ENCODE measurements at regions not wholly inside any gene's neighbourhood (a gene's known extent, or its start where the extent isn't known, plus 50 kb on each side); places are given as distances from the start of the nearest gene placed in this dataset.
"Not testable (repeated sequence)": the region's sequence is repeated elsewhere in the genome, so short reads cannot be mapped to it uniquely, and the experiment has no call there.

DNA sequence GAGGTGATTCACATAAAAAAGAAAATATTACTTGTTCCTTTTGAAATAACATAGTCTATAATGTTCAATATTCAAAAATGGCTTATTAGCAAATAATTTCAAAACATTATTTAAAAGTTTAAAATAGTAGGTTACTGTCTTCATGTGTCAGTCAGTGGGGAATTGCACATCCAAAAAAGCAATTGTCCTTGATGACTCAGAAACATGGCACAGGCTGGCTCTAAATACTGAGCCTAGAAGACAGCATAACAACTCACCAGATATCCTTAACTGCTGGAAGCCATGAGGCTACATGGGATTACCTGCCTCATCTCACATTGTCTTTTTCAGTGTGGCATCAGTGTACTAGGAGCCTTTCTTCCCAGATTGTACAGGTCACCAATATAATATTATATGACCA, 439.5 kb upstream of the RGMB start:
- H3K9me3 Mint-ChIP-seq, result peaks cover 2% of the 10 kb centered on the region

GRCh38 chr5:98334946-98335345, 438.5 kb upstream of the RGMB start:
- H3K9me3 Mint-ChIP-seq, result peaks cover 2% of the 10 kb centered on the region
- ATAC-seq (ENCODE audit: low read depth), result no peak
- H3K4me1 Mint-ChIP-seq, result no peaks in the 10 kb centered on the region
- no peak overlapping the region for H3K4me3 Mint-ChIP-seq
- no peak for DNase-seq
- H3K27ac Mint-ChIP-seq, result no peak overlapping the region
- ChIA-PET POLR2A (no interaction called here), CTCF (no interaction called here)
- no peaks in the 10 kb centered on the region for H3K36me3 Mint-ChIP-seq (ENCODE audit: low read depth)
- intact Hi-C loops (cut with micrococcal nuclease), result no loop called here
- TF ChIP-seq, protein P1, sequence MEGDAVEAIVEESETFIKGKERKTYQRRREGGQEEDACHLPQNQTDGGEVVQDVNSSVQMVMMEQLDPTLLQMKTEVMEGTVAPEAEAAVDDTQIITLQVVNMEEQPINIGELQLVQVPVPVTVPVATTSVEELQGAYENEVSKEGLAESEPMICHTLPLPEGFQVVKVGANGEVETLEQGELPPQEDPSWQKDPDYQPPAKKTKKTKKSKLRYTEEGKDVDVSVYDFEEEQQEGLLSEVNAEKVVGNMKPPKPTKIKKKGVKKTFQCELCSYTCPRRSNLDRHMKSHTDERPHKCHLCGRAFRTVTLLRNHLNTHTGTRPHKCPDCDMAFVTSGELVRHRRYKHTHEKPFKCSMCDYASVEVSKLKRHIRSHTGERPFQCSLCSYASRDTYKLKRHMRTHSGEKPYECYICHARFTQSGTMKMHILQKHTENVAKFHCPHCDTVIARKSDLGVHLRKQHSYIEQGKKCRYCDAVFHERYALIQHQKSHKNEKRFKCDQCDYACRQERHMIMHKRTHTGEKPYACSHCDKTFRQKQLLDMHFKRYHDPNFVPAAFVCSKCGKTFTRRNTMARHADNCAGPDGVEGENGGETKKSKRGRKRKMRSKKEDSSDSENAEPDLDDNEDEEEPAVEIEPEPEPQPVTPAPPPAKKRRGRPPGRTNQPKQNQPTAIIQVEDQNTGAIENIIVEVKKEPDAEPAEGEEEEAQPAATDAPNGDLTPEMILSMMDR (IDR thresholded peaks at IDR 0.05), result no peak
- no peaks in the 10 kb centered on the region for H3K27me3 Mint-ChIP-seq

More for the DNA sequence above, 439.5 kb upstream of the RGMB start:
- Mint-ChIP-seq H3K4me3 (no peak overlapping the region), H3K27me3 (no peaks in the 10 kb centered on the region), H3K27ac (no peak overlapping the region), H3K4me1 (no peaks in the 10 kb centered on the region), H3K36me3 (ENCODE audit: low read depth) (no peaks in the 10 kb centered on the region)
- intact Hi-C loops (cut with micrococcal nuclease), result no loop called here
- TF ChIP-seq, protein P1 (IDR thresholded peaks at IDR 0.05), result no peak
- ChIA-PET CTCF (no interaction called here), POLR2A (no interaction called here)
- no peak for DNase-seq
- ATAC-seq (ENCODE audit: low read depth), result no peak

GRCh38 chr5:98339141-98339848, 434.2 kb upstream of the RGMB start:
- CTCF ChIA-PET, result no interaction called here
- no peaks in the 10 kb centered on the region for H3K9me3 Mint-ChIP-seq
- intact Hi-C loops (cut with micrococcal nuclease), result no loop called here
- TF ChIP-seq, protein P1 (IDR thresholded peaks at IDR 0.05), result no peak
- DNase-seq, result no peak
- ATAC-seq (ENCODE audit: low read depth), result no peak
- POLR2A ChIA-PET, result no interaction called here
- no peaks in the 10 kb centered on the region for H3K4me1 Mint-ChIP-seq
- H3K27me3 Mint-ChIP-seq, result no peaks in the 10 kb centered on the region
- no peak overlapping the region for H3K4me3 Mint-ChIP-seq
- H3K27ac Mint-ChIP-seq, result no peak overlapping the region
- H3K36me3 Mint-ChIP-seq (ENCODE audit: low read depth), result no peaks in the 10 kb centered on the region

DNA sequence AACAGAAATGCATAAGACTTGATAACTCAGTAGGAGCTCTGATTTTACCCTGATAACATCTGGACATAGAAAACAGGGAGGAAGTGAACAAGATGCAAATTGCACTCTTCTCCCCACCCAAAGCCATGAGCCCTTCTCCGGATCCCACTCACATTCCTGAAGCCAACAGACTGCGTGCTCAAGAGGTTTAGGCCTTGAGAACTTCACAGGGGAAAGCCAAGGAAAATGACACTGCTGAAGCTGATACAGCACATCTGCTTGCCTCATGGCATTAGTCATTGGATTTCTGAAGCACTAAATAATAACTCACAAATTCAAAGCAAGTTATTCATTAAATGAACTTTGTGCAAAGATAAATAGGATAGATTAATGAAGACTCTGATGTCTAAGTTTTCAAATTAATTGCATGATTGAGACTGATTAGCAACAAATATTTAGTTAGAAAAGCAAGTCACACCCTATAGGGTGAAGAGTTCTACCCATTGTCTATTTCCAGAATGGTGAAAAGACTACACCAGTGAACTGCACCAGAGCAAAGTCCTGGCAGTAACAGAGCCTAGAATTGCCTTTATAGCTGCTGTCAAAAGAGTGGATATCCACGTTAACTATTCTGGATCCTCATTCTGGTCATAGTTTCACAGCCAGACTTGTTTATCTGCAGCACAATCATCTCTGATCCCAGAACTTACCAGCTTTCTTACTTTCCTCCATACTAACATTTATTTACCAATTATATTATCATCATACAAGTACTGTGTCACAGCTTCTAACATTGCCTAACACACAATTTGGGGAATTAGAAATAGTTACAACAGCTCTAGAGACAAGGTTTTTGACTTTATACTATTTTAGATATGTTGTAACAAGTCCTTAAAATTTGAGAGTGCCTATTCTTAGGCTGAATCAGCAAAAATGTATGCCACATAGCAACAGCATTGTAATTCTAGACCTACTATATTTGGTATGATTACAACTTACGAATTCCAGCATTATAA, 432.1 kb upstream of the RGMB start:
- no peak overlapping the region for H3K4me3 Mint-ChIP-seq
- CTCF ChIA-PET, result no interaction called here
- no peaks in the 10 kb centered on the region for H3K4me1 Mint-ChIP-seq
- ATAC-seq (ENCODE audit: low read depth) (no peak), DNase-seq (no peak)
- POLR2A ChIA-PET, result no interaction called here
- no peaks in the 10 kb centered on the region for H3K9me3 Mint-ChIP-seq
- intact Hi-C loops (cut with micrococcal nuclease), result no loop called here
- no peaks in the 10 kb centered on the region for H3K36me3 Mint-ChIP-seq (ENCODE audit: low read depth)
- TF ChIP-seq, protein P1 (IDR thresholded peaks at IDR 0.05), result no peak
- H3K27ac Mint-ChIP-seq, result no peak overlapping the region
- no peaks in the 10 kb centered on the region for H3K27me3 Mint-ChIP-seq

DNA sequence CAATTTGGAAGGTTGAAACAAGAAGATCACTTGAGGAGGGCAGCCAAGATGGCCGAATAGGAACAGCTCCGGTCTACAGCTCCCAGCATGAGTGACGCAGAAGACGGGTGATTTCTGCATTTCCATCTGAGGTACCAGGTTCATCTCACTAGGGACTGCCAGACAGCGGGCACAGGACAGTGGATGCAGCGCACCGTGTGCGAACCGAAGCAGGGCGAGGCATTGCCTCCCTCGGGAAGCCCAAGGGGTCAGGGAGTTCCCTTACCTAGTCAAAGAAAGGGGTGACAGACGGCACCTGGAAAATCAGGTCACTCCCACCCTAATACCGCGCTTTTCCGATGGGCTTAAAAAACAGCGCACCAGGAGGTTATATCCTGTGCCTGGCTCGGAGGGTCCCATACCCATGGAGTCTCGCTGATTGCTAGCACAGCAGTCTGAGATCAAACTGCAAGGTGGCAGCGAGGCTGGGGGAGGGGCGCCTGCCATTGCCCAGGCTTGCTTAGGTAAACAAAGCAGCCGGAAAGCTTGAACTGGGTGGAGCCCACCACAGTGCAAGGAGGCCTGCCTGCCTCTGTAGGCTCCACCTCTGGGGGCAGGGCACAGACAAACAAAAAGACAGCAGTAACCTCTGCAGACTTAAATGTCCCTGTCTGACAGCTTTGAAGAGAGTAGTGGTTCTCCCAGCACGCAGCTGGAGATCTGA, 430.4 kb upstream of the RGMB start:
- intact Hi-C loops (cut with micrococcal nuclease); ATAC-seq (ENCODE audit: low read depth); POLR2A ChIA-PET; H3K36me3 Mint-ChIP-seq (ENCODE audit: low read depth); H3K27me3 Mint-ChIP-seq; H3K4me3 Mint-ChIP-seq; DNase-seq; H3K9me3 Mint-ChIP-seq; H3K4me1 Mint-ChIP-seq; CTCF ChIA-PET; H3K27ac Mint-ChIP-seq: not testable (repeated sequence)

Data from activated B cell treated with CpG ODN at 0.5 μM for 24 hours (primary cell).